Kasumi-1 (cell line): ENCODE measurements at regions not wholly inside any gene's neighbourhood (a gene's known extent, or its start where the extent isn't known, plus 50 kb on each side); places are given as distances from the start of the nearest gene placed in this dataset.

Experiments used
- DNase-seq, 2 experiments: peaks; one replicate each; lab custom pipeline; 2025; lab: John Stamatoyannopoulos, UW

DNA sequence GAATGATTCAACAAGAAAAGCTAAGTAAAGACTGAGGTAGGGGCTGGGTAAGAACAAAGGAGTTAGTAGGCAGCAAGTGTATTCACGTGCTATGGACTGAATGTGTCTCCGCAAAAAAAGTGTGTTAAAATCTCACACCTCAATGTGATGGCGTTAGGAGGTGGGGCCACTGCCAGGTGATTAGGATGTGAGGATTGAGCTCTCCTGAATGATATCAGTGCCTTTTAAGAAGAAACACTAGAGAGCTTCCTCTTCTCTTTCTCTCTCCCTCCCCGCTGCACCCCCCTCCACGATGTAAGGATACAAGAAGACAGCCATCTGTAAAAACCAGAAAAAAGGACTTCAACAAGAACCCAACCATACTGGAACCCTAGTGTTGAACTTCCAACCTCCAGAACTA is 396.1 kb upstream of the PLXNA2 start:
- DNase-seq: no peak

DNA sequence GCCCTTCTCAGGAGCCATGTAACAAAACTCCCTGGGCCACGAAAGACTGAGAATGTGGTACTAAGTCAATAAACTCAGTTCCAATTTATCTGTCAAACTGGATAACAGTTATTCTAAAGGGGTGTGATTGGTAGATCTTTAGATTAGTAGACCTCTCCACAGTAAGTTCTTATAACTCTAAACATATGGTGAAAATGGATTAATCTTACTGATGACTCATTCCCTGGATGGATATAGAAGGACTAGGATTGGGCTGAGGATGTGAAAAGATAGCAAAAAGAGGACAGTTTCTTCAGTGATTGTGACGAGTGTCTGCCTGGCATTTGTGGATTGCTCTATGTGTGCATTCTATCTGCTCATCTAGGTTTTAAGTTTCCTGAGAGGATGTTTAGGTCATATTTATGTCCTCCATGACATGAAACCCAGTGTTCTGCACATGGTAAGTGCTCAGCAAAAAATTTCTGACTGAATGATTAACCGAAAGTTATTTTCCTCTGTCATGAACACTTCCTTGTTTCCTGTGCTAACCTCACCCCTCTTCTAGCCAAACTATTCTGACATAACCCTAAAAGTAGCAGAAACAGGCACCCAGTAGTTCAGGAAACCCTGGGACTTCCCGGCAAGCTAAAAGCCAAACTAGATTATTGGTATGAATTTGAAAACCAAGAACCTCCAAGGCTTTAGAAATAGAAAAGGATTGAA is 397.5 kb upstream of the PLXNA2 start:
- DNase-seq: no peak

DNA sequence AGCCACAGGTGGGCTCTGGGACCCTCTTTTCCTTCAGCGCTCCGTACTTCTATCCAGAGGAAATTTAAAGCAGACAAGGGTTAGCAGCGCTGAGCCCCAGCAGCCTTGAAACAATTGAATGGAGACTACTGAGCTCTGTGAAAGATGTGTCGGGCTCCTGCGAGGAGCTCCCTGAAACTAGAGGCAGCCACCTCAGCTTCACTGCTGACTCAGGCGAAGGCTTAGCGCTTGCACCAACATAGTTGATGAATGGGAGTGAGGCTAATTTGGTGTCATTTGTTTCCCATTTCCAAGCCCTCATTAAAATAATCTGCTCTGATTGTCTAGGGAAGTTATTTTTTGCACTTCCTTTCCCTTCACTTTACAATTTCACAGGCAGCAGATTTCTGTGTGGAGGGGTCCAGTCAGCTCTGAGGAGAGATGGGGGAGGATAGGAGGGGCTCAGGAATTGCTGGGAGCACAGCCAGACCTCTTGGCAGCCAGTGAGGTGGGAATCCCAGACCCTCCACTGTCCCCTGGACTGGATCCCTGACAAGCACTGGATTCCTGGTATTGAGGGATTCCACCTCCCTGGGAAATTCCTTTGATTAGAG is 398.9 kb upstream of the PLXNA2 start:
- no peak for DNase-seq

DNA sequence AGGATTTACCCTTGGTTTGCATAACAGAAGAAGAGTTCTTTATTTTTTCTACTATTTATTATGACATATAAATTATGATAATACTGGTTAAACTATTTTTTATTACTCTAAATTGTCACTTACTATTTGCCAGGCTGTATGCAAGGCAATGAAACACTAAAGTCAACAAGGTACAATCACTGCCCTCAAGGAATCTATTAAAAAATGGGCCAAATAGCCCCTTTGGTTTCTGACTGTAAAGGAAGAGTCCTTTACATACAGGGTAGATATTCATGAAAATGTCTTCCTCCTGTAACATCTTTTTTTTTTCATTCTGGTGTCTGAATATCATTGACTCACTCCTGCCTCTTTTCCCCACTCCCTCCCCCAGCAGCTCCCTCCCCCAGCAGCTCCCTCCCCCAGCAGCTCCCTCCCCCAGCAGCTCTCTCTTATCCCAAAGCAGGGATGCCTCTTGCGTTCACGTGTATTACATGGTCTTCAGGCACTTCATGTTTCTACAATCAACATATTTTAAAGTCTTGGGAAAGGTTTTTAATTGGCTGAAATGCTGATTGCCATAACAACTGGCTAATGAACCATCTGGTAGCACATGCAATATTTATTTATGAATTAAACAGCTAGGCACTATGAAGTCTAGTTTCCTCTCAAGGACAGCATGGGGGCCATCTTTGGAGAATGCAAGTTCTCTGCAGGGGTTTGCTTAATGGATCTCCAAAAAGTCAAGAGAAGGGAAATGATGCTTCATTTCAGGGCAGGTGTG is 400.4 kb upstream of the PLXNA2 start:
- no peak for DNase-seq

DNA sequence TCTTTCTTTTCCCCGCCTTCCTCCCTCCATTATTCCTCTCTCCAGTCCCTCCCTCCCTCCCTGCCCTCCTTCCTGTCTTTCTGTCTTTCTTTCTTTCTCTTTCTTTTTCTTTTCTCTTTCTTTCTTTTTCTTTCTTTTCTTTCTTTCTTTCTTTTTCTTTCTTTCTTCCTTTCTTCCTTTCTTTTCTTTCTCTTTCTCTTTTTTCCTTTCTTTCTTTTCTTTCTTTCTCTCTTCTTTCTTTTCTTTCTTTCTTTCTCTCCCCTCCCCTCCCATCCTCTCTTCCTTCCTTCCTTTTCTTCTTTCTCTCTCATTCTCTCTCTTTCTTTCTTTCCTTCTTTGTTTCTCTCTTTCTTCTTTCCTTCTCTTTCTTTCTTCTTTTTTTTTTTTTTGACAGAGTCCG is 402.2 kb upstream of the PLXNA2 start:
- no peak for DNase-seq

DNA sequence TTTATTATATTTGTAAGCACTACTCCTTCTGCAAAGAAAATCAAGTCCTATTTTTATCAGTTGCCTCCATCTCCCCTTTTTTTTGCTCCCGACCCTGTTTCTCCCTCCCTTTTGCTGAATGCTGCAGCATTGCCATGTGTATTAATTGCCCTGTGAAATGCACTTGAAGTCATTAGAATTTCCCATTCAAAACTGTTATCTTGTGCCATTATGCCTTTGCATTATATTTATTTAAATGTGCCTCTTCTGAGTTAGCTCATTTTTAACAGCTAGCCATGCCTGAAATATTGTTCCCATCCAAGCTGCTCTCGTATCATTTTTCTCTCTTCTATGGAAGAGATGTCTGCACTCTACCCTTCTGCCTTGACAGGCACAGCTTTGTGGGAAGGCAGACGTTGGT is 404.0 kb upstream of the PLXNA2 start:
- no peak for DNase-seq

DNA sequence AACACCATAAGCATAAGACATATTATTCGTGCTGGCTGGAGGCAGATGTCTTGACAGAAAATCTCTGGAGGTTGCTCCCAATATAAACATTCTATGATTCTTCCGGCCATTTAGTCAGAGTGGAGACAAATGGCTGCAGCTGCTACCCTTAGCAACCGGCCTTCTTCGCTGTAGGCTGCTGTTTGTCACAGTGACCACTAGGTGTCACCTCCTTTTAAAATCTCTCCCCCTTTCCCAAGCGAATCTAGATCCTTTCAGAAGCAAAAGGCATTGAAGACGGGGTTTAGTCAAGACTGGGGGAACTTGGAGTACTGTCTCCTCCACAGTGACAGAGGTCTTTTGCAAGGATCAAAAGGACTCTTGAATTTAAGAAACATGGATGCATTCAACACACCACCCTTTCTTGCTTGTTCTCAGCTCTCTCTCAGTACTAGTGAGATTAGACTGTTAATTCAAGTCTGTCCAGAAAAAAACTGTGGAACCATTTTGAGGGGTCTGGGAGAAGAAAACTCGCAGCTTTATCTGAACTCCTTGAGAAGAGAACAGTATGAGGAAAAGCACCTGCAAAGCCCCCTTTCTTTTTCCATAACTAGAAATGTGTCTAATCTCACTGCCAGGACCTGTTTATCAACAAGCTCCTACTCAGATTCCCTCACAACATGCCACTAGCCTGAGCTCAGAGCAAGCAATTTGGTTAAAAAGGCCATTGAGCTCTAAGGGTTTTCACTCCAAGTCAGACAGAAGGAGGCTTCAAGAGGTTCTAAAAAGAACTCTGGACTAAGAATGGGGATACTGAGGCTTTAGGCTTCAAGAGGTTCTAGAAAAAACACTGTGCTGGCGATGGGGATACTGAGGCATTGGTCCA is 408.3 kb upstream of the PLXNA2 start:
- peak; percentile 53 to 77 for DNase-seq

DNA sequence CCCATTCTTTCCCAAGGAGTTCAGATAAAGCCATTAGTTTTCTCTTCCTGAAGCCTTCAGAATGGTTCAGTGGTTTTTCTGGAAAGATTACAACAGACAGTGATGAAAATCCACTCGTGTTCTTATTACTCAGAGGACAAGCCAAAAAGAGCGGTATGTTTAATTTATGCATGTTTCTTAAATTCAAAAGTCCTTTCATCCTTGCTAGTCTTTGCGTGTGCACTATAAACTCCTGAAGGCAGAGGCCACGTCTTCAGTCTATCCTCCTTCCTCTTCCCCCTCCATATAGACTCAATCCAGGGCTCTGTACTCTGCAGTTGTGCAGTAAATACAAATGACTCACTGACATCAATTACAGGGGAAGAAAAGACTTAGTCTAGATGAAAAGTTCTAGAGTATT is 409.2 kb upstream of the PLXNA2 start:
- DNase-seq: no peak

DNA sequence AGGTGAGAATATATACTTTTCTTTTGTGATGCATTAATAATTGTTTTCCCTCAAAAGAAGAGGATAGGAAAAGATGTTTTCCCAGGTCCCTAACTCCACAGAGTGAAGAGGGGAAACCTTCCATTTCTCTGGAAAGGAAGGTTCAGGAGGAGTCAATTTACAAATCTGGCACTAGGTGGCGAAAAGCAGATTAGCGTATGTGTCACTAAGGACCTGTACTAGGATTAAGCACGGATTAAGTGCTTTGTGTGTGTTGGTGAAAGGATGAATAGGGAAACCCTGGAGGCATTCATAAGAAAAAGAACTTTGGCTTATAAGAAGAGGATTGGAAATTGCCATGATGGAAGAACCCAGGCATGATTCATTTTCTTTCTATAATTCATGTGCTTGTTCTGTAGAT is 410.1 kb upstream of the PLXNA2 start:
- peak; percentile 27 to 49 for DNase-seq

DNA sequence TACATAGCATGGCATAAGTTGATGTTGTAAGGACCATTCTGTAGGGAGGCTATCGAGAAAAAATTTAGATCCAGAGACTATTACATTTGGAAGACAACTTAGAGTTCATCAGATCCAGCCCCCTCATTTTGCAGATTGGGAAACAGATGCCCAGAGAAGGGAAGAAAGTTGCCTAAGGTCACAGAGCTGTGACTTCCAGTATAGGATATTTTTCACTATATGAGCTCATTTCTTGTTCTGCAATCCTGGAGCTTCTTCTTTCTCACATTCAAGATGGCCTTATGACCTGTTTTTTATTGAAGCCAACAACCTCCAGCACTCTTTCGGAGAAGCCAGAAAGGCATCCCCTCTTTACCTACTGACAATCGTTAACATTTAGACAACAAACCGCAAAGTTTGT is 421.8 kb upstream of the PLXNA2 start:
- no peak for DNase-seq

DNA sequence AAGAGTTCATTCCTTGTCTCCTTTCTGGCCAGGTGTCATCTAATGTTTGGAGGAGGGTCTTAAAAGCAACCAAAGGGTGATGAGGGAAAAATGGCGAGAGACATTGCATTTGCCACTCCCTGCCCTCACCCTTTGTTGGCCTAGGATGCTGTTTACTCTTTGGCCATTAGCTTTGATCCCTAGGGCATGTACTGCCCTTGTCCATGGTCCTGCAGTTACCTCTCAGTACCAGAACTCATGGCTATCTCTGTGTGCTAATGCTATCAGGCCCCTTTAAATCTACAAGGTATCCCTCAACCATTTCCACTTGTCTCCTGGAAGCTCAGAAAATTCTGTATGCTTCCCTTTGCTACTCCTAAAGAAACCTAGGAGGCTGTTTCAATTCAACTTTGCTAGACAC is 424.8 kb upstream of the PLXNA2 start:
- no peak for DNase-seq

DNA sequence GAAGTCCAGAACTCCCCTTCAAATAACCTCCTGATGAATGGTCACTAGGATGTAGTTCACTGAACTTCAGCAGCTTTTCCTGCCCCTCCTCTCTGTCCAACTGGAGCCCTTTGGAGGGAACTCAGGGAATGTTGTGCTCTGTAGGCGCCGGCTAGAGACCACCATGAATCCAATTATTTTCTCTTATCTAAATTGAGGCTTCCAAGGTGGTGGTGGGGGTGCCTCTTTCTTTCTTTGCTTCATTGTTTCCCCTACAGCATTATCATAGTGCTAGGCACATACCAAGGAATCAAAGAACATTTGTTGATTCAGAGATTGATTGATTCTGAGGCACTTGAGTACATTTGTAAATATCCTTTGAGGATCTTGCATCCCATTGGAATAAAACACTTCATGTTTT is 426.6 kb upstream of the PLXNA2 start:
- no peak for DNase-seq

DNA sequence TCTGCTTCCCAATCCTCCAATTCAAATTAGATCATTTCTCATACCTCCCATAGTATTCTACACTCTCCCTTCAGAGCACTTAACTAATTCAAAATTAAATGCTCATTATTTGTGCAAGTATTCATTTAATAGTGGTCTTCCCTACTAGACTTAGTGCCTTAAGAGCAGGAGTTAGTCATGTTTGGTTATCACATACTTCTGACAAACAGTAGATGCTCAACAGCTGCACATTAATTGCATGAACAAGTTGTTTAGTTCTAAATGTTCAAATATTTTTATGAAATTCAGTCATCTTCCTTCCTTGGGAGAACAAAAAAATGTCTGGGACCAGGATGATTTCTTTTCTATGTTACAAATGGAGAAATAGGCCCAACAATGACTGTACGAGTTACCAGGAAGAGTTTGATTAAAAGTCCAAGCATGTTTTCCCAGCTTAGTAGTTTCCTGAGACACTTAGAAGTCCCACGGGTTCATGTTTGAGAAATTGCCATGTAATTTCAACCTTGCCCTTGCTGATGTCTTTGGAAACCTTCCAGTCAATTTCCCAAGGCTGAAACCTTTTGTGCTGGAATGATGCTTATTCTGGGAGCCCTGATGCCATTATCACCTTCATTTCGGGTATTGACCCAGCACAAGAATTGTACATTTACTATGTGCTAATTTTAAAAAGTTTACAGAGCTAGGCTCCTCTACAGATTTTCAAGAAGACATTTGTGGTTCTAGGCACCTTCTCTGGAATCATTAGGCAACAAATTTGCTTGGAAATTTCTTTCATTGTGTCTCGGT is 437.9 kb upstream of the PLXNA2 start:
- no peak for DNase-seq

DNA sequence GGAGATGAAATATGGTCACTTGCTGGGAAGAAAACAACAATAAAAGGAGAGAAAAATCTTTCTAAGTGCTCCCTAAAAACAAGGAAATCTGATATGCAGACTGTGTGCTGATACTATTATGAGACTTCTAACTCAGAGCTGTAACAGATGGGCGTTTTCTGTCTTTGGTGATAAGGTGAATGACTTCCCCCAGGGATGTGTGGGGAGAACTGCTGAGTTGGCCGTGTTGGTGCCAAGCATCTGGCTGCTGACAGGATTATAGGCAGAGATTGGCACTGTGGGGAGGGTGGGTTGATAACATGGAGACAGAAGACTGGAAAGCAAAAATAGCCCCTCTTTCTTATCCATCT is 438.5 kb upstream of the PLXNA2 start:
- DNase-seq: no peak

DNA sequence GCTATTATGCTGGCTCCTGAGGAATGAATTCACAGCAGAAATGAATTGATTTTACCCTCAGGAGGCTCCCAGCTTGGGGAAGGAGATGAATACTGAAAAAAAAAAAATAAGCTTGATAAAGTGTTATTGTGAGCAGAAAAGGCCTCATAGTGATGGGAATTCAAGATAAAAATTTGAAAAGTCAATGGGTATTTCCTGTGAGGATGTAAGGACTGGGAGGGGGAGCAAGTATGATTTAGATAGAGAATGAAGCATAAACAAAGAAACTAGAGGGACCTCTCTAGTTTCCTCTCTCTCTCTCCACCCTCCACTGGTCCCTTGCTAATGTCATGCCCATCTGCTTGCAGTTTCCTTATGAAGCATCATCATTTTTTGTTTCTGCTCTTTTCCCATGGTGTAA is 439.0 kb upstream of the PLXNA2 start:
- no peak for DNase-seq

DNA sequence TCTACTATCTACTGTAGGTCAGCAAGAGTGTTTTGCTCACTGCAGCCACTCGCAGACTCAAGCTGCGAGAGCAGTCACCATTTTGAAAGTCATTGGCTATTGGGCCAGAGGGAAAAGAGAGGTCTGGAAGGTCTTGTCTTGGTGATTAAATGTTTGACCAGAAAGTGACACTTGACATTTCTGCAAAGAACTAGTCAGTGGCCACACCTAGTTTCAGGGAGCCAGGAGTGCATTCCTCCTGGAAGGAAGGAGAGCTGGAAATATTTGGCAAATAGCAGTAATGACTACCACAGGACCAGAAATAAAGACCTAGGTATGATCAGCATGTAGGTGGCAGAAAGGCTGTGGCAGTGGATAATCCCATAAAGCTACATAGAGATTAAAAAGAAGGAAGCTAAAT is 440.0 kb upstream of the PLXNA2 start:
- DNase-seq: no peak

DNA sequence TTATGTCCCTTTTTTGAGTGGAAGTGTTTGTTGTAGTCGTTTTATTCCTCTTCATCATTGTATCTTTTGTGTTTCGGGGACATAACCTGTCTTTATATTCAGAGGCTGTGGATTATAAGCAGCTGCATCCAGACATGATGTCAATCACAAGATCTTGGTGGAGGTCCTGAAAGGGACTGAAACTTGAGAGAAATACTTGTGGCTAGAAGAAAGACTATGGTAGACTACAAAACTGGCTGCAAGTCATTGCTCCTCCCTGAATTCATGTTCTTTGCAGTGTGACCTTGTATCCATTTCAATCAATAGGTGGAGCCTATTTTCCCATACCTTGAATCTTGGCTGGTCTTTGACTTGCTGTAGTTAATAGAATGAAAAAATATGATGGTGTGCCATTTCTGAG is 442.4 kb upstream of the PLXNA2 start:
- DNase-seq: no peak

DNA sequence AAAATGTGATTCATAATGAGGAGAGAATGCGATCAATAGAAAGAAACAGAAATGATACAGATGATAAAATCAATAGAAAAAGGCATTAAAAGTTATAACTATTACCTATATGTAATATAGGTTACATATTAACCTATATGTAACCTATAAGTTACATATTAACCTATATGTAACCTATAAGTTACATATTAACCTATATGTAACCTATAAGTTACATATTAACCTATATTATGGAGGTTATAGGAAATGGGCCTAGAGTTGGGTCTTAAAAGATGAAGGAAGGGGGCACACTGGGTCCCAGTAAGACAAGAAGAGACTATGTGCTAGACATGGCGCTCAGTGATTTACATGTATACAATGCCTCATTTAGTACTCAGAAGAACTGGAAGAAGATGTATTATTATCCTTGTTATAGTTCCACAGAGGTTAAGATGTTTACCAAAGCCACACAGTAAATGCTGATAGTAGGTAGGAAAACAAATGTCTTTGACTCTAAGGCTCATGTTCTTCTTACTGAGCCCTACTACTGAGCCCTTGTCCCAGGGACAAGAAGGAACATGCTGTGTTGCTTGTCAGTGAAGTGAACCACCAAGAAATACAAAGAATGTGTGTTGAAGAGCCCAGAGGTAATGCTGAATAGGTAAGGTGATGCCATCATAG is 444.6 kb upstream of the PLXNA2 start:
- no peak for DNase-seq

DNA sequence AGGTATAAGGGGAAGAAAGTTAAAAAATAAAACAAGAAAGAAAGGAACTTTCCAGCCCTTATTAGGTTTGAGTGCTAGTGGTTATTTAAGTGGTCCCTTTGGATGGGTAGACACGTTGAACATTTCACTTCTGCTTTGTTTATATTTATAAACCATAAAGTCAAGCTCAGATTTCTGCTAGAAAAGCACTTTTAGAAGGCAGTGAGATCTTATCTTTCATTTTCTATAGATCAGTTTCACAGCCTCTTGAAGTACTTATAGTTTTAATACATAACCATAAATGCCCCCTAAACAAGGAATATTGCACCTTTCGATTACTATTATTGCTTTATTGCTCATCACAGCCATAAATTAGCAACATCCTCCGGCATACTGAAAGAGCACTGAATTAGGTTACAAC is 446.8 kb upstream of the PLXNA2 start:
- no peak for DNase-seq

DNA sequence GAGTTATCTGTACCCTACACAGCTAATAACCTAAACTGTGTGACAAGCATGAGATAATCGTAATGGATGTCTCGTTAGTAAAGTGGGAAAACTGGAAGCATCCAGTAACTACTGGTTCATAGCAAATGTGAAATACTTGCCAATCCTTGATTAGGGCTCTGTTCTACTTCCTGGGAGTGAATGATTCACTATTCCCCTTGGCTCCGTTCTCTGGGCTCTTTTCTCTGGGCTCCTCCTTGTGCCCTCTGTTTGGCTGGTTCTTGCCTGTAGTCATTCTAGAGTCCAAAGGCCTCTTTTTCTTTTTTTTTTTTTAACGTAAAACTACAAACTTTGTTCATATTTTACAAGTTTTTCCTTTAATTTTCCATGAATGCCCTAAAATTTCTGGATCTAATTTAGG is 465.8 kb upstream of the PLXNA2 start:
- DNase-seq: no peak

DNA sequence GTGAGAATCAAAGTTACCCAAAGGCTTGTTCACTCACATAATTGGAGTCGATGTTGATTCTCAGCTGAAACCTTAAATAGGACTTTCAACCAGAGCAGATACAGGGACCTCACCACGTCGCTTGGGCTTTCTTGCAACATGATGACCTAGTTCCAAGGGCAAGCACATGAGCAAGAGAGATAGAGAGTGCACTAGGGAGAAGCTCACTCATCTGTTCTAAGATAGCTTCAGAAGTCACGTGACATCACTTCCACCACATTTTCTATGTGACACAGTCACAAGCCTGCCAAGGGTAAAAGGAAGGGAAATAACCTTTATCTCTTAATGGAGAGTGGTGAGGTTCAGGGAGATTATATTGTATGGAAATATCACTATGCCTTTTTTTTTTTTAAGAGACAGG is 470.1 kb upstream of the PLXNA2 start:
- DNase-seq: no peak
